Nephron progenitor cell (in vitro differentiated cells): ENCODE measurements at regions not wholly inside any gene's neighbourhood (a gene's known extent, or its start where the extent isn't known, plus 50 kb on each side); places are given as distances from the start of the nearest gene placed in this dataset.

Experiments used
- DNase-seq: peaks from one replicate; pipeline ENCODE4 v3.0.0; 2021
- H3K27ac Mint-ChIP-seq: 2 replicates; pipeline ENCODE4 v1.8.0; 2021; ENCODE audit warnings: mild to moderate bottlenecking, moderate library complexity, mixed read lengths
- H3K27me3 Mint-ChIP-seq: 2 replicates; pipeline ENCODE4 v1.8.0; 2021; ENCODE audit warnings: mild to moderate bottlenecking, low read depth, mixed read lengths; ENCODE audit not compliant: poor library complexity
- H3K36me3 Mint-ChIP-seq: 2 replicates; pipeline ENCODE4 v1.8.0; 2021; ENCODE audit warnings: low read depth, mixed read lengths
- H3K4me1 Mint-ChIP-seq: 2 replicates; pipeline ENCODE4 v1.8.0; 2021; ENCODE audit warnings: mixed read lengths
- H3K4me3 Mint-ChIP-seq: 2 replicates; pipeline ENCODE4 v1.8.0; 2021; ENCODE audit warnings: mild to moderate bottlenecking, moderate library complexity, mixed read lengths
- H3K9me3 Mint-ChIP-seq: 2 replicates; pipeline ENCODE4 v1.8.0; 2021; ENCODE audit warnings: mild to moderate bottlenecking, moderate library complexity, mixed read lengths
- CTCF ChIP-seq: fragments of 200-600 bp; sonication (generic); IDR thresholded peaks from 2 replicates; pipeline ENCODE4 v1.5.0; 2021; ENCODE audit warnings: antibody characterized with exemption

- Mint-ChIP-seq H3K4me1 (peaks cover 33% of the 10 kb centered on the region), H3K4me3 (no peak overlapping the region), H3K27me3 (peaks cover 16% of the 10 kb centered on the region), H3K27ac (peak overlapping the region; percentile 94), H3K36me3 (no peaks in the 10 kb centered on the region), H3K9me3 (peaks cover 6% of the 10 kb centered on the region)
- no peak for DNase-seq
- TF ChIP-seq CTCF, result no peak
These were observed 162.2 kb downstream of the COPRS start for GRCh38 chr17:31696703-31697325.

DNA sequence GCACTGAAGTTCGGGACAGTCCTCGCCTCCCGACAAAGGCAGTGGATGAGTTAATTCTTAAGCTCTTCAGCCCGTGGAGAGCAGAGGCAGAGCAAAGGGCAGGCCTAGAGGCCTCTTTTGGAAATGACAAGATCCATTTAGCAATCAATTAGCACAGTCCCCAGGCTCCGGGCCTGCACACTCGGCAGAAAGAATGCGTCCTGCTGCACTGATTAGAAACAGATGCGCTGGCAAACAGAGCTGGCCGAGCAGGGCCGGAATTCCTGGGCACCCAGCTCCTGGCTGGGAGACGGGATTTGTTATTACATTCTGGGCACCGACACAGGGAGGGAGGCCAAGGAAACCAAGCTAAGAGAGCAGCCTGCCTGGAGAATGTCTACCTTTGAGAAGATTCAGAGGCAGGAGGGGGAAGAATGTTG, 162.9 kb downstream of the COPRS start:
- peaks cover 16% of the 10 kb centered on the region for H3K27me3 Mint-ChIP-seq
- H3K4me1 Mint-ChIP-seq, result peaks cover 33% of the 10 kb centered on the region
- no peaks in the 10 kb centered on the region for H3K36me3 Mint-ChIP-seq
- peak; percentile 66 for DNase-seq
- H3K9me3 Mint-ChIP-seq, result peaks cover 5% of the 10 kb centered on the region
- peak overlapping the region; percentile 94 for H3K27ac Mint-ChIP-seq
- H3K4me3 Mint-ChIP-seq, result no peak overlapping the region
- no peak for TF ChIP-seq CTCF

- Mint-ChIP-seq H3K4me1 (peaks cover 33% of the 10 kb centered on the region), H3K27ac (peak overlapping the region; percentile 94), H3K9me3 (no peaks in the 10 kb centered on the region), H3K27me3 (peaks cover 14% of the 10 kb centered on the region), H3K36me3 (no peaks in the 10 kb centered on the region), H3K4me3 (no peak overlapping the region)
- DNase-seq, result no peak
- TF ChIP-seq CTCF, result no peak
These were observed 163.5 kb downstream of the COPRS start for GRCh38 chr17:31695456-31696090.

GRCh38 chr17:31693433-31694220, 165.4 kb downstream of the COPRS start:
- no peaks in the 10 kb centered on the region for H3K9me3 Mint-ChIP-seq
- H3K4me1 Mint-ChIP-seq, result peaks cover 29% of the 10 kb centered on the region
- no peak for DNase-seq
- H3K27ac Mint-ChIP-seq, result no peak overlapping the region
- H3K36me3 Mint-ChIP-seq, result no peaks in the 10 kb centered on the region
- TF ChIP-seq CTCF, result no peak
- H3K27me3 Mint-ChIP-seq, result peaks cover 8% of the 10 kb centered on the region
- H3K4me3 Mint-ChIP-seq, result no peak overlapping the region

DNA sequence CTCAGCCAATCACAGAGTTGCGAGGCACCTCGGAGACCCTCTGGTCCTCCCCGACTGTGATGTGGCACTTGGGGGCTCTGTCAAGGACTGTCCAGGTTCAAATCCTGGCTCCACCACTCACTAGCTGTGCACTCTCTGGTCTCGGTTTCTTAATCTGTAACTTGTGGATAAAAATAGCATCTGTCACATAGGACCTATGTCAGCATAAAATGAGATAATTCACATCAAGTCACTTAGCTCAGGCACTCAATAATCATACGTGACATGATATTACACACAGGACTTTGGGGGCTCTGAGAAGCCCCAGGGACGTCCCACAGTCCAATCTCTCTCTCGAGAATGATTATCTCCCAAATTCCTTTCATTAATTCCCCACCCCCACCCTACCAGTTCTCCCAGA, 166.4 kb downstream of the COPRS start:
- Mint-ChIP-seq H3K4me3 (no peak overlapping the region), H3K4me1 (peaks cover 26% of the 10 kb centered on the region), H3K27me3 (peaks cover 5% of the 10 kb centered on the region), H3K9me3 (no peaks in the 10 kb centered on the region), H3K36me3 (no peaks in the 10 kb centered on the region), H3K27ac (no peak overlapping the region)
- TF ChIP-seq CTCF, result no peak
- DNase-seq, result no peak
